ENCODE measurements at regions not wholly inside any gene's neighbourhood (a gene's known extent, or its start where the extent isn't known, plus 50 kb on each side); places are given as distances from the start of the nearest gene placed in this dataset.

DNA sequence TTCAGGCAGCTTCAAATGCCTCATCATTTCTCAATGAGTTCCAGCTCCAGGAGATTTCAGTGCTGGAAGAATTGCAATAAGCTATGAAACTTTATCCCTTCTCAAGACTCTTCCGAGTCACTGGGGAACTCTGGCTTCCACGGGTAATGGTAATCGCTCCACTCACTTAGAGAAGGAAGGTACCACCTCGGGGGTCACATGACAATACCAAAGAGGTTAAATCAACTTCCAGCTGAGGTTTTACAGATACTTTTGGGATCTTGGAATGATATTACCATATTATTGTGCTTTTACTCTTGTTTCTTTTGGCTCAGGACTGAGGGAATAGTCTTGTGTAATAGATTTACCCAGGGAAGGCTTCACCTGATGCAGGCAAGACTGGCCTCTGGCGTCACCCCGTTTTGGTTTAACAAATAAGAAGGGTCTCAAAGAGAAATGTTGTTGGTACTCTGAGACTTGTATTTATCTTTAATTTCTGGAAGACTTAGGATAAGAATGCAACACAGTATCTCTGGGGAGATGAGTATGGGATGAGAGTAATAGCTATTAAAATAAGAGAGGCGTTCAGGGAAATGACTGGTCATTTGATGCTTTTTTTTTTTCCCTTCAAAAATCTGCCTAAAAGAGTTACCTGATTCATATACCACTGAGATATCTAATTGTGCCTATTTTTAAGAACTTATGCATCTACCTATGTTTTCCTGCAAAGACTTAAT, 316.9 kb upstream of the ZEB2 start:
- TF ChIP-seq ZNF70 (CRISPR knock-in tag; IDR thresholded peaks at IDR 0.05) (no peak), ZFP30 (CRISPR knock-in tag; IDR thresholded peaks at IDR 0.05) (no peak), ZFP3 (CRISPR knock-in tag; IDR thresholded peaks at IDR 0.05) (no peak), RARB (CRISPR knock-in tag; IDR thresholded peaks at IDR 0.05) (no peak), ZNF565 (CRISPR knock-in tag; conservative IDR thresholded peaks at IDR 0.05; ENCODE audit: low read depth) (no peak), ZNF8 (CRISPR knock-in tag; IDR thresholded peaks at IDR 0.05) (no peak), BACH2 (CRISPR knock-in tag; IDR thresholded peaks at IDR 0.05; ENCODE audit: borderline replicate concordance) (no peak), ZC3H10 (CRISPR knock-in tag; IDR thresholded peaks at IDR 0.05) (no peak), GLIS3 (CRISPR knock-in tag; IDR thresholded peaks at IDR 0.05) (no peak)
- TF ChIP-seq, protein P1, sequence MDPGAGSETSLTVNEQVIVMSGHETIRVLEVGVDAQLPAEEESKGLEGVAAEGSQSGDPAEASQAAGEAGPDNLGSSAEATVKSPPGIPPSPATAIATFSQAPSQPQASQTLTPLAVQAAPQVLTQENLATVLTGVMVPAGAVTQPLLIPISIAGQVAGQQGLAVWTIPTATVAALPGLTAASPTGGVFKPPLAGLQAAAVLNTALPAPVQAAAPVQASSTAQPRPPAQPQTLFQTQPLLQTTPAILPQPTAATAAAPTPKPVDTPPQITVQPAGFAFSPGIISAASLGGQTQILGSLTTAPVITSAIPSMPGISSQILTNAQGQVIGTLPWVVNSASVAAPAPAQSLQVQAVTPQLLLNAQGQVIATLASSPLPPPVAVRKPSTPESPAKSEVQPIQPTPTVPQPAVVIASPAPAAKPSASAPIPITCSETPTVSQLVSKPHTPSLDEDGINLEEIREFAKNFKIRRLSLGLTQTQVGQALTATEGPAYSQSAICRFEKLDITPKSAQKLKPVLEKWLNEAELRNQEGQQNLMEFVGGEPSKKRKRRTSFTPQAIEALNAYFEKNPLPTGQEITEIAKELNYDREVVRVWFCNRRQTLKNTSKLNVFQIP (CRISPR knock-in tag; IDR thresholded peaks at IDR 0.05; ENCODE audit: borderline replicate concordance, low read depth): no peak
- TF ChIP-seq, protein P2, sequence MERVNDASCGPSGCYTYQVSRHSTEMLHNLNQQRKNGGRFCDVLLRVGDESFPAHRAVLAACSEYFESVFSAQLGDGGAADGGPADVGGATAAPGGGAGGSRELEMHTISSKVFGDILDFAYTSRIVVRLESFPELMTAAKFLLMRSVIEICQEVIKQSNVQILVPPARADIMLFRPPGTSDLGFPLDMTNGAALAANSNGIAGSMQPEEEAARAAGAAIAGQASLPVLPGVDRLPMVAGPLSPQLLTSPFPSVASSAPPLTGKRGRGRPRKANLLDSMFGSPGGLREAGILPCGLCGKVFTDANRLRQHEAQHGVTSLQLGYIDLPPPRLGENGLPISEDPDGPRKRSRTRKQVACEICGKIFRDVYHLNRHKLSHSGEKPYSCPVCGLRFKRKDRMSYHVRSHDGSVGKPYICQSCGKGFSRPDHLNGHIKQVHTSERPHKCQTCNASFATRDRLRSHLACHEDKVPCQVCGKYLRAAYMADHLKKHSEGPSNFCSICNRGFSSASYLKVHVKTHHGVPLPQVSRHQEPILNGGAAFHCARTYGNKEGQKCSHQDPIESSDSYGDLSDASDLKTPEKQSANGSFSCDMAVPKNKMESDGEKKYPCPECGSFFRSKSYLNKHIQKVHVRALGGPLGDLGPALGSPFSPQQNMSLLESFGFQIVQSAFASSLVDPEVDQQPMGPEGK (CRISPR knock-in tag; IDR thresholded peaks at IDR 0.05; ENCODE audit: borderline replicate concordance): no peak
- TF ChIP-seq, protein P3, sequence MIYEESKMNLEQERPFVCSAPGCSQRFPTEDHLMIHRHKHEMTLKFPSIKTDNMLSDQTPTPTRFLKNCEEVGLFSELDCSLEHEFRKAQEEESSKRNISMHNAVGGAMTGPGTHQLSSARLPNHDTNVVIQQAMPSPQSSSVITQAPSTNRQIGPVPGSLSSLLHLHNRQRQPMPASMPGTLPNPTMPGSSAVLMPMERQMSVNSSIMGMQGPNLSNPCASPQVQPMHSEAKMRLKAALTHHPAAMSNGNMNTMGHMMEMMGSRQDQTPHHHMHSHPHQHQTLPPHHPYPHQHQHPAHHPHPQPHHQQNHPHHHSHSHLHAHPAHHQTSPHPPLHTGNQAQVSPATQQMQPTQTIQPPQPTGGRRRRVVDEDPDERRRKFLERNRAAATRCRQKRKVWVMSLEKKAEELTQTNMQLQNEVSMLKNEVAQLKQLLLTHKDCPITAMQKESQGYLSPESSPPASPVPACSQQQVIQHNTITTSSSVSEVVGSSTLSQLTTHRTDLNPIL (CRISPR knock-in tag; IDR thresholded peaks at IDR 0.05; ENCODE audit: low read depth): no peak
